Lower lobe of right lung (tissue), 2 donors: ENCODE measurements at regions not wholly inside any gene's neighbourhood (a gene's known extent, or its start where the extent isn't known, plus 50 kb on each side); places are given as distances from the start of the nearest gene placed in this dataset.

Experiments
- ATAC-seq, 2 donors: fragments of 200-7000 bp; cut with Tn5 transposase; one replicate each; pipeline ENCODE4 v1.9.1; 2020 to 2022; ENCODE audit warnings: mild to moderate bottlenecking in 2 of 2, moderate library complexity in 2 of 2
- DNase-seq: peaks from one replicate; pipeline ENCODE4 v3.0.0-alpha.2; 2020
- H3K27ac ChIP-seq: fragments of 200-600 bp; one replicate; pipeline ENCODE4 v1.8.0; 2022
- H3K27me3 ChIP-seq: fragments of 200-600 bp; one replicate; pipeline ENCODE4 v1.8.0; 2022; ENCODE audit warnings: low read depth
- H3K36me3 ChIP-seq: fragments of 200-600 bp; one replicate; pipeline ENCODE4 v1.8.0; 2022; ENCODE audit warnings: mild to moderate bottlenecking
- H3K4me1 ChIP-seq: fragments of 200-600 bp; one replicate; pipeline ENCODE4 v1.8.0; 2022
- H3K4me3 ChIP-seq: fragments of 200-600 bp; one replicate; pipeline ENCODE4 v1.8.0; 2022; ENCODE audit warnings: mild to moderate bottlenecking
- H3K9me3 ChIP-seq: fragments of 200-600 bp; one replicate; pipeline ENCODE4 v1.8.0; 2022
- CTCF ChIP-seq: fragments of 200-600 bp; IDR thresholded peaks from one replicate; pipeline ENCODE4 v1.8.0; 2022; ENCODE audit warnings: antibody characterized with exemption, mild to moderate bottlenecking
- intact Hi-C: fragments of 100-400 bp; cut with DNase I; formaldehyde crosslinking; loops from one replicate; pipeline ENCODE4 v1.11.0; 2022
- donor health status: DM: no; HTN: yes; CAD: no; lungs with severe emphysema.

GRCh38 chr7:26550492-26550891 is 258.8 kb downstream of the SNX10 start:
- intact Hi-C loops: no loop called here

GRCh38 chr7:26551740-26552139 is 260.1 kb downstream of the SNX10 start:
- Histone ChIP-seq H3K27ac (no peak overlapping the region), H3K4me3 (no peak overlapping the region), H3K9me3 (no peaks in the 10 kb centered on the region), H3K27me3 (no peaks in the 10 kb centered on the region), H3K36me3 (no peaks in the 10 kb centered on the region), H3K4me1 (no peaks in the 10 kb centered on the region)
- no peak for TF ChIP-seq CTCF
- DNase-seq (no peak), ATAC-seq (no peak)
- intact Hi-C loops: no loop called here

More at GRCh38 chr7:26550492-26550891, 258.8 kb downstream of the SNX10 start:
- no peaks in the 10 kb centered on the region for H3K9me3 ChIP-seq
- TF ChIP-seq CTCF: no peak
- ATAC-seq: no peak
- no peak overlapping the region for H3K4me3 ChIP-seq
- no peaks in the 10 kb centered on the region for H3K27me3 ChIP-seq
- no peak overlapping the region for H3K27ac ChIP-seq
- H3K4me1 ChIP-seq: no peaks in the 10 kb centered on the region
- no peaks in the 10 kb centered on the region for H3K36me3 ChIP-seq
- DNase-seq: no peak

- TF ChIP-seq CTCF: no peak
- peaks cover 5% of the 10 kb centered on the region for H3K27me3 ChIP-seq
- intact Hi-C loops: no loop called here
These were observed 261.5 kb downstream of the SNX10 start for GRCh38 chr7:26553128-26553527.

GRCh38 chr7:26553582-26553981 is 261.9 kb downstream of the SNX10 start:
- ATAC-seq: no peak
- no peaks in the 10 kb centered on the region for H3K4me1 ChIP-seq
- peaks cover 5% of the 10 kb centered on the region for H3K27me3 ChIP-seq
- intact Hi-C loops: no loop called here
- DNase-seq: no peak
- H3K4me3 ChIP-seq: no peak overlapping the region
- no peaks in the 10 kb centered on the region for H3K9me3 ChIP-seq
- H3K27ac ChIP-seq: no peak overlapping the region
- H3K36me3 ChIP-seq: no peaks in the 10 kb centered on the region
- no peak for TF ChIP-seq CTCF

More at GRCh38 chr7:26553128-26553527, 261.5 kb downstream of the SNX10 start:
- no peak overlapping the region for H3K4me3 ChIP-seq
- H3K27ac ChIP-seq: no peak overlapping the region
- no peaks in the 10 kb centered on the region for H3K4me1 ChIP-seq
- no peak for DNase-seq
- H3K9me3 ChIP-seq: no peaks in the 10 kb centered on the region
- ATAC-seq: no peak
- H3K36me3 ChIP-seq: no peaks in the 10 kb centered on the region

- no peak for ATAC-seq
- TF ChIP-seq CTCF: no peak
These were observed 263.3 kb downstream of the SNX10 start for GRCh38 chr7:26554952-26555351.

More at GRCh38 chr7:26554952-26555351, 263.3 kb downstream of the SNX10 start:
- Histone ChIP-seq H3K27ac (no peak overlapping the region), H3K4me3 (no peak overlapping the region), H3K4me1 (no peaks in the 10 kb centered on the region), H3K9me3 (no peaks in the 10 kb centered on the region), H3K27me3 (peaks cover 5% of the 10 kb centered on the region), H3K36me3 (no peaks in the 10 kb centered on the region)
- intact Hi-C loops: no loop called here
- DNase-seq: no peak
